Activated CD4-positive, alpha-beta T cell treated with anti-CD3 and anti-CD28 coated beads for 48 hours (primary cell): ENCODE measurements at regions not wholly inside any gene's neighbourhood (a gene's known extent, or its start where the extent isn't known, plus 50 kb on each side); places are given as distances from the start of the nearest gene placed in this dataset.

Source experiments
- DNase-seq: peaks from one replicate; pipeline ENCODE4 v3.0.0-alpha.2; 2020

DNA sequence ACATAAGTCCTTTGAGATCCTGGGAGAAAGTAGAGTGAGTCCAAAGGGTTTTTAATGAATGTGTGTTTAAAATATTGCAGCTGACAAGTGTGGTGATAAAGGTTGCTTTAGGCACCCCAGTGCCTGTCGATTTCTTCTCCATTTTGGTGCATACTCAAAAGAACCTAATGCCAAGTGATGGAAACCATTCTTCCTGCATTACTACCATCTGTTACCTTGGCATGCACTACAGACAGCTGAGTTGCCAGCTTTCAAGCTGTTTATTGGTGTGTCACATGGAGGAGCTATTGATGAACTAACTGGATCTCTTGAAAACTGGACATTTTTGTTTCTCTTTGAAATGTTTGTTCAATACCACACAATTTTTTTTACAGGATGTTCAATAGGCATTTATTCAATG is 350.0 kb downstream of the AKAIN1 start:
- DNase-seq: no peak

DNA sequence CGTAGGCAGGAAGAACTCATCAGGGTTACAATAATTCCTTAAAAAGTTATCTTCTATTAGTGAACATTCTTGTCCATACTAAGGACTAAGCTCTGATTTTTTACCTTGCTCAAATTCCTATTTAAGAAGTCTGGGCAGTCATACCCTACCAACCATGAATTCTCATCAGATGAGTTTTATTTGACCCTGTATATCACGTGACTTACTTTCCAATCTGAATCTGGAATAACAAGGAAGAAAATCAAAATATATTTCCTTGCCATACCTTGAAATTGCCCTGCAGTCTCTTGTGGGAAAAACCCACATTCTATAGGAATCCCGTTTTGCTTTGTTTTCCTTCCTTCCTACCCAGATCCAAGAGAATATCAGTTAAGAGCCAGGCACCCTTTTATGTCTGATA is 352.7 kb downstream of the AKAIN1 start:
- DNase-seq: no peak

- no peak for DNase-seq
These were observed 353.3 kb downstream of the AKAIN1 start for GRCh38 chr18:4843771-4844170.

DNA sequence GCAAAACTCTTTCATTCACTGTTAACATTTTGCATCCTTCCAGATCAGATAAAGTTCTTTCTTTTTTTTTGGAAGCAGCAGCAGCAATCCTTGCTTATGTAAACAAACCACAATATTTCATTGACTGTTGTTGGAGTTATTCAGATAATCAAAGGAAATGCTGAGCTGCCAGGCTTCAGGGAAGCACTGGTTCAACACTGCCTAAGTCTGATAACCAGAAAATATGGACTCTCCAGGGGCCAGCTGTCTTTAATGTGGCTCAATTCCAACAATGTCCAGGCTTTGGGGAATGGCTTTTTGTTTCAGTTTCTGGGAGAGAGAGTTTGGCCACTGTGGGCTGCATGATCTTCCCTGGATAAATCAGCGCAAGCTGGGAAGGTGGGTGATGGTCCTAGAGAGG is 354.3 kb downstream of the AKAIN1 start:
- DNase-seq: no peak

GRCh38 chr18:4842287-4842686 is 354.8 kb downstream of the AKAIN1 start:
- DNase-seq: no peak

- no peak for DNase-seq
These were observed 357.4 kb downstream of the AKAIN1 start for GRCh38 chr18:4839639-4840038.

DNA sequence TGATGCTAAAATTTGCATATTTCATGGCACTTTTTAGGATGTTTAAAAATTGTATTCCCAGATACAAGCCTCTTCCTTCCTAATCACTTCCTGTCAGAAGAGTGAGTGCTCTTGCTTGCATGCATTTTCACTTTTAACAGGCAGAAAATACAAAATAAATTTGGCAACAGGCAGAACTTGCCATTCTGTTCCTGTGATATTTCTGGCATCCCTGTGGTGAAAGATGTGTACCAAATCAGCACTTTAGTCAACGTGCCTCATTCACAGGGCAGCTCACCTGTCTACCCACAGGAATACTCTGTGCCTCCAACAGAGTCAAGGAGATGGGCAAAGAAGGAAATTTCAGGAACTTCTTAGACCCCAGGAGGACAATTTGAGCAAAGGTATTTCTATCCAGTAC is 360.9 kb downstream of the AKAIN1 start:
- no peak for DNase-seq

DNA sequence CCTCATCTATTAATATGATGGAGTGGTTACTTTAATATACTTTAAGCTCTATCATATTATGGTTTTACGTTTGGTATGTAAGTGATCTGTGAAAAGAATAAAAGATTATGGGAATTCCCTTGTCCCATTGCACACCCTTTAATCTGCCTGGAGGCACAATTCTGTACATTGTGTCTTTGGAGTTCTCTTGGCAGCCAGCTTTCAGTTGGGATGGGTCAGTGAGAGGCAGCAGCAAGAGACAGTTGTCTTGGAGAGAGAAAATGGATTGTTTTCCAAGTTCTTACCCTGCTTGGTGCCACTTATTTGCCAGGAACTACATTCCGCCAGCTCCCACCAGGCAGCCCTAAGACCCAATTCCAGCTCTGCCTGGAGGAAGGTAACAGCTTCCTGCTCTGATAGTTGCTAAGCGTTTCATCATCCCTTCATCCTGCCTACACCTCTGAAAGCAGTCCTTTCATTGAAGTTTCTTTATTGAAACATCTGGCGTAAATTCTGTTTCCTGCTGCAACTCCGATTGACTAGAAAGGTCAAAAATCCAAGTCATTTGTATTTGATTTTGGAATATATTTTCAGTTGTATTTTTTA is 365.2 kb downstream of the AKAIN1 start:
- no peak for DNase-seq

- DNase-seq: no peak
These were observed 365.9 kb downstream of the AKAIN1 start for GRCh38 chr18:4831127-4831526.

- DNase-seq: no peak
These were observed 368.0 kb upstream of the DLGAP1 start for GRCh38 chr18:4823091-4823490.

DNA sequence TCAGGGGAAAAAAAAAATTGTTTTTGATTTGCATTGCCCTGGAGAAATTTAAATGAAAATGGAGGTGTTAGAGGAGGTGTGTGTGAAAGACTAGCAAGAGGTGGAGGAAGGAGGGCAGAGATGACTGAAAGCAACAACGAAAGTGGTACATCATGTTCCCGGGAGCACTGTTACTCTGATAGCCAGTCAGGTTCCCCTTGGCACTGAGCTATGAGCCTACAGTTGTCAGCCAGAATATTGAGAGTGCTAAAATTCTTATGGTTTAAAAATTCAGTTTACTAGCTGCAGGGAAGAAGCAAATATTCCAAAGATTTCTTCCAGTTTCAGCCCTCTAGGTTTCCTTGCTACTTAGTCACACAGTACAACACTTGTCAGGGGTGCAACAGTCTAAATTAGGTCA is 366.7 kb upstream of the DLGAP1 start:
- no peak for DNase-seq

DNA sequence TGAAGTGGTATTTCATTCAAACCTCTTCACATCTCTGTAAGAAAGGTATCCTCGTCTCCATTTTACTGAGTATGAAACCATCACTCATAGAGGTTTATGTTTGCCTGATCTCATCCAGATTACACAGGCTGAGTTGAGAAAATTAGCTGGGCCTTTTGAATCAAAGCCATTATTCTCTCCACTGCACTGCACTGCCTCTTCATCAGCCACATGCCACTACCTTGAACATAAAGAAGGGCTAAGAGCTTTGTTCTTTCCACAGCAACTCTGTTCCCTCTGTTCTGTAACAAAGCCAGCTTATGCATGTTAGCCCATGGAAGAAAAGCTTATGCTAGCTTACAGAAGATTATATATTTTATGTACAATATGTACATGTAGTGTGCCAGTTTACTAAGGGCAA is 362.6 kb upstream of the DLGAP1 start:
- no peak for DNase-seq

GRCh38 chr18:4813708-4814107 is 358.6 kb upstream of the DLGAP1 start:
- DNase-seq: no peak

- no peak for DNase-seq
These were observed 353.8 kb upstream of the DLGAP1 start for GRCh38 chr18:4808891-4809290.

DNA sequence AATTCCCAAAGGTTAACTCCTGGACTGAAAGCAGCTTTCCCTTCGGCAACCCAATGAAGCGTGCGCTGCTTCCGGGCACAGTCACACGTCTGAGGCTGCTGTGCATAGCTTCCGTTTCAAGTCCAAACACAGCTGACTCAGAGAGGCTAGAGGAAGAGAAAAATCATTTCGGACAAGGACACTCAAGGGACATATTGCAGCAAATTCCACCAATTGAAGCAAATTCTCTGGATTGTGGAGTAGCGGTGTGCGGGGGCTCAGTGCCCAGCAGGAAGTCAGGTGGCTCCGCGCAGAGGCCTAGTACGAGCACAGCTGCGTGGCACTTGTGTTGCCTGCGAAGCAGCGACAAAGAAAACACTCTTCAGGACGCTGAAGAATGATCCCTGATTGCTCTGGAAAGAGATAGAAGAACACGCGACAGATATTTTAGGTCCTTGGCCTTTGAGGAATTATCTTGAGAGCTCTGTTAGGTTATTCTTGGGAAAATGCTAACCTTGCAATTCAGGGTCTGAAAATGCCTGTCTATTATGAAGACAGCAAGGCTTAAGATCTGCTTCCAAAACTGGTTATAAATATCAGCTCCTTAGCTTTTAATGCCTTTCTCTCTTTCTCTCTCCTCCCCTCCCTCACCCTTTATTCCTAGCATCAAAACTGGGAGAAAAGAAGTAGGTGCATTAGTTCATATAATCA is 352.6 kb upstream of the DLGAP1 start:
- DNase-seq: no peak

DNA sequence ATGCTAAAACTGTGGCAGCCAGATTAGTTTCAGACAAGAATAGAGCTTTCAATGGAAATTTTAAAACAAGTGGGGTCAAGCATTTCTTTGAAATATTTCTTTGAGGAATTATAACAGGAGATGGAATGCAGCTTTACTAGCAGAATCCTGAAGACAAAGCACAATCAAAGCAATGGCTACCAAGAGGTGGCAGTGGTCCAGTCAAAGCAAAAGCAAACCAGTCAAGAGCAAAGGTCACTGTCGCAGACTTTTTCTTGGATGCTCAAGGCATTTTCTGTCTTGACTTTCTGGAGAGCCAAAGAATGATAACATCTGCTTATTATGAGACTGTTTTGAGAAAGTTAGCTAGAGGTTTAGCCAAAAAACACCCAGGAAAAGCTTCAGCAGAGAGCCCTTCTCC is 351.2 kb upstream of the DLGAP1 start:
- no peak for DNase-seq

- no peak for DNase-seq
These were observed 347.2 kb upstream of the DLGAP1 start for GRCh38 chr18:4802296-4802695.

DNA sequence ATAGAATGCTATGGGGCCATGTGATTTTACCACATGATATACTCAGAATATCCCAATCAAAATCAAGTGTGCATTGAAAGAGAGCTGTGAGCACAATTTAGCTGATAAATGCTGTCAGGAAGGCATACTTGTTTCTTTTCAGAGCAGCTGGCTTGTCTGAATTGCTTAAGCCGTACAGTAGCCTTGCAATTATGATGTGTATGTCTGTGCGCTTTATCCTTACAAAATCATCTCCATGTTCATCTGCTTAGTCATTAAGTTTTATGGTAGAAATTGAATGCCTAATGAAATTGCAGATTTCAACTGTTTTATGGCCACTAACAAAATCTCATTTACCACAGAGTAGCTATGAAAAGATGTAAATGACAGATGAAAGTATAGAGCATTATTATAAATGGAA is 346.0 kb upstream of the DLGAP1 start:
- DNase-seq: no peak

DNA sequence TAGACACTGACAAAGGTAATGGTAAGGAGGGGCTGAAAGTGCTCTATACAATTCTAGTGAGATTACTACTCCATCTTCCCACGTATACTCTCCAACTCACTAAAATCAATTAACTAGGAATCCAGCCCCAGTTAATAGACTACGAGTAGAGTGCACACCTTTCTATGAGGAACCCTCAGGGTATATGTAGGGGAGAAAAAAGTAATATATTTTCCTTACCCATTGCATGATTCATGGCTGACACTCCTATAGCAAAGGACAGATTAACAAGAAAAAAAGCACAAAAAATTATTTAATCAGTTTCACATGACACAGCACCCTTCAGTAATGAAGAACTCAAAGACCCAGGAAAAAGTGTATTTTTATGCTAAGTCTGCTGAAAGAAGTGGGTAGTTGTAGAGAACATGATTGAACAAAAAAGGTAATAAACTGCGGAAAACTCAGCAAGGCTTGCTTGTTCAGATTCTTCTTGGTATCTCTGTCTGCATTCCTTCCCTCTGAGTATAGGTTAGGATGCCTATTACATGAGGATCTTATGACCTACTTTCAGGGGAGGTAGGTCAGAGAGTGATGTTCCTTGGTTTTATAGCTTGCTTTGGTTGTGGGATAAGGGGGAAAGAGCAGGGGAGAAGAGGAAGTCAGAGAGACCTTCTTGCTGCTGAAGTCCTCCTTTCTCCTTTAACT is 342.0 kb upstream of the DLGAP1 start:
- DNase-seq: no peak

GRCh38 chr18:4789506-4789905 is 334.4 kb upstream of the DLGAP1 start:
- DNase-seq: no peak

GRCh38 chr18:4781873-4782272 is 326.8 kb upstream of the DLGAP1 start:
- no peak for DNase-seq

DNA sequence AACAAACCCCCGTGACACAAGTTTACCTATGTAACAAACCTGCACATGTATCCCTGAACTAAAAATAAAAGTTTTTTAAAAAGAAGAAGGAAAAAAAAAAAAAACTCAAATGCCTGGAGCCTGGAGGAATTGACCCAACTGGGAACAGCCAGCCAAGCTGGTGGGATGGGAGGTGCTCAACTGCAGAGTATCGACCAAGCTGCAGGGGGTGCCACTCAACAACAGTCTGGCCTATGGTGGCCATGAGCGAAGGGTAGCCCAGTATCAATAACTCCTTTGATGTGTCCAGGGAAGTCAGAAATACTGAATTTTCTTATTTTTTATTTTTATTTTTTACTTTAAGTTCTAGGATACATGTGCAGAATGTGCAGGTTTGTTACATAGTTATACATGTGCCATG is 310.3 kb upstream of the DLGAP1 start:
- no peak for DNase-seq

DNA sequence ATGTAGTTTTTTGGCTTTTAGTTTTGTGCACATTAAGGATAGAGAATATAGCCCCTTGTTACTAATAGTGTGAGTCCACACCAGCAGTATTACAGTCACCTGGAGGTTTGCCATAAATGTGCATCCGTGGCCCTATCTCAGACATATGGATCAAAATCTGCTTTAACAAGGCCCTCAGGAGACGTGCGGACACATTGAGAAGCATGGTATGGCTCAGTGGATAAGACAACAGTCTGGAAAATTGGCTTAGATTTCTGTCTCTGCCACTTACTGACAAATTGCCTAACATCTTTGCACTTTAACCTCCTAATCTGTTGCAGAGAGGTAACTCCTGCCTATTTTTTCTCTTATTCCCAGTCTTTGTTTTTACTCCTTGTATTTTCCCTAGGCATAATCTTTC is 307.2 kb upstream of the DLGAP1 start:
- no peak for DNase-seq

- DNase-seq: no peak
These were observed 303.9 kb upstream of the DLGAP1 start for GRCh38 chr18:4758980-4759379.

DNA sequence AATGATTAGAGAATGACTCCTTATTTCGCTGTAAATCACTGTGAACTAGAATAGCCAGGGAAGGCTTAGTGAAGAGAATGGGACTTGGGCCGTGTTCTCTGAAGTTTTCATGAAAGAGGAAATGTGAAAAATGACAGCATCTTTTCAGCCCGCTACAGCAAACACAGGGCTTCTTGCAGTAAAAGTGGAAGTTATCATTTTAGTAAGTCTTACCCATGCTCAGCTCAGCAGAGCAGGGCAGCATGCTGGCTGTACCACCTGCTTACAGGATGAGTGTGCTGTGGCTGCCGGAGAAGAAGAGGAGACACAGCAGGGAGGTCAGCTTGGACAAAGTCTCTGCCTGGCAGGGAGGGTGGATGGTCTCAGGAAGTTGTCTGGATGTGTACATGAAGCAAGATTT is 300.7 kb upstream of the DLGAP1 start:
- no peak for DNase-seq
